ENCODE measurements at regions not wholly inside any gene's neighbourhood (a gene's known extent, or its start where the extent isn't known, plus 50 kb on each side); places are given as distances from the start of the nearest gene placed in this dataset.

DNA sequence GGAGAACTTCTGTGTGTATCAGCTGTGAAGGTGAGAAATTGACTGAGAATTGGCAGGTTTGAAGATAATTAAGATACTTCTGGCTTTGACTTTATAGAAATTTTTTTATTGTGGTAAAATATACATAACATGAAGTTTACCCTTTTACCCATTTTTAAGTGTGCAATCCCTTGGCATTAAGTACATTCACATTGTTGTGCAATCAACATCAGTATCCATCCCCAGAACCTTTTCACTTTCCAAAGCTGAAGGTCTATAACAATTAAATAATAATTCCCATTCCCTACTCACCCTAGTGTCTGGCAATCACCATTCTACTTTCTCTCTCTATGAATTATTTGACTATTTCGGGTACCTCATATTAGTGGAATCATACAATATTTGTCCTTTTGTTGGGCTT is 69.9 kb downstream of the ACTBL2 start:
- no peak for TF ChIP-seq EZH2 (IDR thresholded peaks at IDR 0.05; ENCODE audit: insufficient read depth, poor library complexity, severe bottlenecking)
- TF ChIP-seq EZH2phosphoT487 (IDR thresholded peaks at IDR 0.05; ENCODE audit: insufficient read depth, low read depth), result no peak

All from GM23248 (cell line).